K562 (cell line): ENCODE measurements at regions not wholly inside any gene's neighbourhood (a gene's known extent, or its start where the extent isn't known, plus 50 kb on each side); places are given as distances from the start of the nearest gene placed in this dataset.

ENCODE experiments used
- ATAC-seq: fragments of 200-7000 bp; cut with Tn5 transposase; 3 replicates; pipeline ENCODE4 v1.9.1; 2020; ENCODE audit warnings: moderate library complexity
- BruUV-seq: library from RNA; stranded (reverse); fragments of 400-500 nt; replicated peaks from 2 replicates; lab custom pipeline; 2021; lab: Mats Ljungman, UMichigan
- CTCF ChIA-PET: fragments of 300-600 bp; formaldehyde crosslinking; extraction: SDS; loops from one replicate; lab custom pipeline; 2021; ENCODE audit warnings: low intra/inter-chr PET ratio; lab: Yijun Ruan, JAX
- POLR2A ChIA-PET: fragments of 300-600, 350-650 bp; sonication (Branson Sonifier 250); formaldehyde crosslinking; extraction: SDS; loops from one replicate; lab custom pipeline; 2021; ENCODE audit warnings: antibody characterized with exemption, inconsistent platforms; lab: Yijun Ruan, JAX
- DNase-seq, 4 experiments: peaks; one replicate each; pipeline versions ENCODE4 v3.0.0 to v3.0.0-alpha.2; 2011 to 2018; ENCODE audit warnings: low spot score in 3 of 4, mixed read lengths in 3 of 4; ENCODE audit errors: extremely low read depth in 1 of 4
- FAIRE-seq: peaks from 2 replicates; lab custom pipeline; 2011; peaks lifted over from hg19 to GRCh38; lab: Jason Lieb, UNC
- H2AFZ ChIP-seq: 2 replicates; pipeline ENCODE4 v1.6.0; 2011; ENCODE audit warnings: low read depth, low read length, control low read depth, inconsistent platforms
- H3K27ac ChIP-seq: fragments of 200-600 bp; 3 replicates; pipeline ENCODE4 v1.8.0; 2011; ENCODE audit warnings: low read depth, mild to moderate bottlenecking, control low read depth, inconsistent platforms, low read length, moderate library complexity, mixed read lengths; ENCODE audit errors: extremely low read depth
- H3K27me3 ChIP-seq, 2 experiments: fragments of 300-600 bp in 1 of 2; 2 replicates in 1 of 2; 3 replicates in 1 of 2; pipeline versions ENCODE4 v1.6.0 to v1.8.0; 2011; ENCODE audit warnings: inconsistent platforms in 2 of 2, low read length in 2 of 2, mild to moderate bottlenecking in 1 of 2, mixed read lengths in 1 of 2, moderate library complexity in 1 of 2; ENCODE audit not compliant: control insufficient read depth in 2 of 2, insufficient read depth in 2 of 2
- H3K36me3 ChIP-seq: fragments of 300-600 bp; 3 replicates; pipeline ENCODE4 v1.8.0; 2011; ENCODE audit warnings: mild to moderate bottlenecking, low read length, inconsistent platforms; ENCODE audit not compliant: control insufficient read depth, insufficient read depth
- H3K4me1 ChIP-seq, 2 experiments: fragments of 200-600 bp in 1 of 2; replicated peaks in 1 of 2; 2 replicates in 1 of 2; 3 replicates in 1 of 2; pipeline versions ENCODE4 v1.5.1 to v1.8.0; 2011; ENCODE audit warnings: inconsistent platforms in 2 of 2, low read length in 2 of 2, mild to moderate bottlenecking in 1 of 2, mixed read lengths in 1 of 2, moderate library complexity in 1 of 2; ENCODE audit not compliant: control insufficient read depth in 2 of 2, insufficient read depth in 2 of 2
- H3K4me2 ChIP-seq: 2 replicates; pipeline ENCODE4 v1.6.1; 2011; ENCODE audit warnings: low read length, control low read depth, inconsistent platforms, mixed read lengths; ENCODE audit not compliant: insufficient read depth
- H3K4me3 ChIP-seq: fragments of 200-600 bp; sonication (generic), shearing (Covaris generic); 2 replicates; pipeline ENCODE4 v1.5.1; 2016; ENCODE audit warnings: control low read depth, inconsistent platforms
- H3K79me2 ChIP-seq: fragments of 200-600 bp; 3 replicates; pipeline ENCODE4 v1.8.0; 2011; ENCODE audit warnings: low read length, inconsistent platforms; ENCODE audit not compliant: control insufficient read depth, insufficient read depth
- H3K9ac ChIP-seq, 2 experiments: 2 replicates each; pipeline versions ENCODE4 v1.6.0 to v1.6.1; 2011; ENCODE audit warnings: low read depth in 2 of 2, low read length in 2 of 2, control low read depth in 1 of 2, inconsistent platforms in 1 of 2, mild to moderate bottlenecking in 1 of 2, mixed read lengths in 1 of 2; ENCODE audit not compliant: insufficient read depth in 1 of 2
- H3K9me1 ChIP-seq: one replicate; pipeline ENCODE4 v1.6.0; 2011; ENCODE audit warnings: inconsistent platforms, mild to moderate bottlenecking, low read length, moderate library complexity; ENCODE audit not compliant: control insufficient read depth, insufficient read depth
- H3K9me3 ChIP-seq: replicated peaks from 2 replicates; pipeline ENCODE4 v1.5.1; 2011; ENCODE audit warnings: low read depth, low read length, inconsistent platforms; ENCODE audit not compliant: control insufficient read depth, insufficient read depth
- H4K20me1 ChIP-seq: replicated peaks from 2 replicates; pipeline ENCODE4 v1.6.1; 2011; ENCODE audit warnings: low read length, inconsistent platforms, mixed read lengths; ENCODE audit not compliant: control insufficient read depth, insufficient read depth
- HBP1 ChIP-seq: fragments of 450-650 bp; formaldehyde crosslinking; IDR thresholded peaks from 2 replicates; pipeline ENCODE4 v1.4.0; 2022; ENCODE audit warnings: missing genetic modification characterization
- SOX6 ChIP-seq: fragments of 450-650 bp; IDR thresholded peaks from 2 replicates; pipeline ENCODE4 v1.6.1; 2014; ENCODE audit warnings: mild to moderate bottlenecking
- ZBTB26 ChIP-seq: fragments of 450-650 bp; formaldehyde crosslinking; IDR thresholded peaks from 2 replicates; pipeline ENCODE4 v1.4.0; 2022; ENCODE audit warnings: missing genetic modification characterization
- WGBS: fragments of 100-300 bp; shearing (Covaris generic); methylation state at CpG from one replicate; pipeline ENCODE4 v1.1.6; 2016; ENCODE audit warnings: low coverage, mixed read lengths; ENCODE audit not compliant: insufficient coverage; ENCODE audit errors: missing lambda C conversion rate; 5-methylcytosine and 5-hydroxymethylcytosine counted together
- in situ Hi-C: fragments of 300-500 bp; cut with MboI; formaldehyde crosslinking; loops from 4 replicates; pipeline ENCODE4 v1.15.0; 2018; ENCODE audit warnings: inconsistent platforms, mixed read lengths
- intact Hi-C: fragments of 100-400 bp; cut with micrococcal nuclease; formaldehyde crosslinking; loops from 2 replicates; pipeline ENCODE4 v1.14.2; 2022

GRCh38 chr2:94753466-94753998 lies 117.7 kb upstream of the TEKT4 start:
- Histone ChIP-seq H3K79me2 (no peaks in the 10 kb centered on the region), H3K27me3 (no peaks in the 10 kb centered on the region), H3K4me1 (no peaks in the 10 kb centered on the region), H2AFZ (no peak overlapping the region), H3K27ac (no peak overlapping the region), H3K9me1 (no peaks in the 10 kb centered on the region), H4K20me1 (no peaks in the 10 kb centered on the region), H3K9me3 (no peaks in the 10 kb centered on the region), H3K4me2 (no peak overlapping the region), H3K9ac (no peak overlapping the region), H3K36me3 (no peaks in the 10 kb centered on the region), H3K4me3 (no peak overlapping the region)
- intact Hi-C loops (no loop called here), in situ Hi-C loops (no loop called here)
- WGBS = 0% methylated on average over 2 of the region's 2 CpGs
- BruUV-seq = no TSS peak
- POLR2A ChIA-PET = no interaction called here
- no peak for FAIRE-seq
- no peak for DNase-seq
- no peak for ATAC-seq
- 0 out of 2 replicates have a peak, but pooled peaks have one; percentile 45 for TF ChIP-seq ZBTB26 (CRISPR knock-in tag)
- 0 out of 2 replicates have a peak, but pooled peaks have one; percentile 44 for TF ChIP-seq HBP1 (CRISPR knock-in tag)
- TF ChIP-seq SOX6 = no peak
- CTCF ChIA-PET = no interaction called here
